ENCODE measurements at regions not wholly inside any gene's neighbourhood (a gene's known extent, or its start where the extent isn't known, plus 50 kb on each side); places are given as distances from the start of the nearest gene placed in this dataset.

DNA sequence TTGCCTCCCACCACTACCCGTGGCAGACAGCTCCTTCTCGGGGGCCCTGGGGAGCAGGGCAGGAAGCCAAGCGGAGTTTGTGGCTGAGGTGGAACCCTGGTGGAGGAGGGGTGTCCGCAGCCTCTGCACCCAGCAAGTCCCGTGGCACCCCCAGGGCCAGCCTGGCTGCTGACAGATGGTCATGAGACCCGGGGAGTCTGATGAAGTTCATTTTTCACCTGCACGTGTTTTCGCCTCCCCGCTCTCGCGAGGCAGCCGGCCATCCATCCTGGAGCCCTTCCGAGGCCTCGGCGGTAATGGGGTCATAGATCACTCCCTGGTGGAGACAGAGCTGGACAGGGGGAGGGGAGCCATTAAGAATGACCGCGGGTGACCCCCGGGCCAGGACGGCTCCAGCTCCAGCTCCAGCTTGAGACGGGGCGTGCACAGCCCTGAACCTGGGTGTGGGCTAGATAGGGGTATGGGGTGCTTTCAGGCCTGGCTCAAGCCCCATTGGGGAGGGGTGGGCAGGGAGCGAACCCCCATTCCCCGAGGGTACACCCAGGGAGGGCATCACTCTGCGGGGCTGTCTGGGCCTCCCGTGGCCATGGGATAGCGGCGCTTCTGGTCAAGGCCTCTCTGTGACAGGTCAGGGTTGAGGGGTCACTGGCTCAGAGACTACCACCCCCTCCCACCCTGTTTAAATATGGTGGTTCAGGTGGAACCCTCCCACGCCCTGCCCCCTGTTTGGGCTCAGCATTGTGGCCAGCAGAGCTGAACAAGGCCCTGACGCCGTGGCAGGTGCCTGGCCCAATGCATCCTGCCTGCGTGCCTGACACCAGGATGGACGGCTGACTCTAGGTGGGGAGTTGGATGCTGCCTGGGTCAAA lies 227.4 kb upstream of the GSE1 start:
- H3K18ac ChIP-seq (ENCODE audit: low read length): no peak overlapping the region
- peaks cover 7% of the 10 kb centered on the region for H3K9me3 ChIP-seq (ENCODE audit: insufficient read depth, low read depth, low read length)
- H3K9ac ChIP-seq (ENCODE audit: low read length): no peak overlapping the region
- H2AK5ac ChIP-seq (ENCODE audit: low read length): no peak overlapping the region
- no CpG with 5 or more reads among the region's 32 CpGs for WGBS (ENCODE audit: extremely low coverage, insufficient coverage, insufficient read length)
- H3K14ac ChIP-seq (ENCODE audit: low read length): no peak overlapping the region
- H4K8ac ChIP-seq (ENCODE audit: low read depth, low read length): no peak overlapping the region
- peaks cover 28 to 31% of the 10 kb centered on the region in 2 experiments for H3K4me1 ChIP-seq (ENCODE audit: control insufficient read depth in 1 of 2, insufficient read depth in 2 of 2, low read length in 2 of 2)
- no peak overlapping the region for H3K4ac ChIP-seq (ENCODE audit: low read depth, low read length)
- H3K27ac ChIP-seq (ENCODE audit: low read depth, low read length): no peak overlapping the region
- no peak overlapping the region for H2BK120ac ChIP-seq (ENCODE audit: insufficient read depth, low read length, poor library complexity)
- no peak for DNase-seq
- no peak overlapping the region for H4K12ac ChIP-seq (ENCODE audit: low read depth, low read length)
- no peaks in the 10 kb centered on the region for H3K36me3 ChIP-seq (ENCODE audit: control insufficient read depth in 1 of 2, insufficient read depth in 2 of 2, low read length in 2 of 2)
- no peak overlapping the region for H3K23ac ChIP-seq (ENCODE audit: low read length)
- H2BK12ac ChIP-seq (ENCODE audit: low read length): no peak overlapping the region
- no peak overlapping the region for H2AFZ ChIP-seq (ENCODE audit: insufficient read depth, low read length, poor library complexity)
- peaks cover 13% of the 10 kb centered on the region for H3K79me1 ChIP-seq (ENCODE audit: low read length)
- no peak overlapping the region for H2BK5ac ChIP-seq (ENCODE audit: low read depth, low read length, poor library complexity)
- no peak overlapping the region for H3K4me2 ChIP-seq (ENCODE audit: low read length)
- H4K91ac ChIP-seq (ENCODE audit: low read depth, low read length): no peak overlapping the region
- peaks cover 2% of the 10 kb centered on the region for H3K79me2 ChIP-seq (ENCODE audit: control insufficient read depth, insufficient read depth, low read length, poor library complexity)
- no peaks in the 10 kb centered on the region for H3K27me3 ChIP-seq (ENCODE audit: insufficient read depth, low read length)
- H3K4me3 ChIP-seq (ENCODE audit: low read depth, low read length): no peak overlapping the region

DNA sequence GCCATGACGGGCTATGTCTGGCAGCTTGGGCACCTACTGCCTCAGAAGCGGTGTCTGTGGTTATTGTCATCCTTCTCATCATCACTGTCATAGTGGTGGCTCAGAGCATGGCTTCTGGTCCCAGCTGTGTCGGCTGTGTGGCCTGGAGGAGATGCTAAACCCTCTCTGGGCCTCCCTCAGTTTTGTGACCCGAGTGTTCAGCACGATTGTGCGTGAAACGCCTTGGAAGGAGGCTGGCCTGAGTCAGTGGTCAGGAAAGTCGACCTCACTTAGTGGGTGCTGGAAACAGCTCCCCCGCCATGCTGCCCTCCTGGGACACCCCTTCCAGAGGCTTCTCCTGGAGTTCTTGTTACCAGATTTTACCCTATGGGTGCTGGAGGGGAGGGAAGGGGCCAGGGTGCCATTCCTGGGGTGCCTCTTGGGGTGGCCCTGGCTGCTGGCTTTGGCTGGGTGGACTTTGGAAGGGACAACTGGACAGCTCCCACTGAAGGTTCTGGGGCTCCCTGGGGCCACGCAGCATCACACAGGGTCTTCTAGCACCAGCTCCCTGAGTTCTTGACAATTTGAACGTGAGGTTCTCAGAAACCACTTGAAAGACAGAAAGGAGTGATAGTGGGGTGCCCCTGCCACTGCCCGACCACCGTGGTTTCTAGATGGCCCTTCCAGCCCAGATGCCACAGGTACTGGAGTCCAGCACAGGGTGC lies 226.5 kb upstream of the GSE1 start:
- Histone ChIP-seq H3K23ac (ENCODE audit: low read length) (no peak overlapping the region), H3K4me2 (ENCODE audit: low read length) (no peak overlapping the region), H2AK5ac (ENCODE audit: low read length) (no peak overlapping the region), H3K79me2 (ENCODE audit: control insufficient read depth, insufficient read depth, low read length, poor library complexity) (peaks cover 2% of the 10 kb centered on the region), H3K4ac (ENCODE audit: low read depth, low read length) (no peak overlapping the region), H2AFZ (ENCODE audit: insufficient read depth, low read length, poor library complexity) (no peak overlapping the region), H3K27me3 (ENCODE audit: insufficient read depth, low read length) (no peaks in the 10 kb centered on the region), H3K36me3 (ENCODE audit: control insufficient read depth in 1 of 2, insufficient read depth in 2 of 2, low read length in 2 of 2) (no peaks in the 10 kb centered on the region), H2BK120ac (ENCODE audit: insufficient read depth, low read length, poor library complexity) (no peak overlapping the region), H3K9ac (ENCODE audit: low read length) (no peak overlapping the region), H4K8ac (ENCODE audit: low read depth, low read length) (no peak overlapping the region), H4K91ac (ENCODE audit: low read depth, low read length) (no peak overlapping the region), H2BK5ac (ENCODE audit: low read depth, low read length, poor library complexity) (no peak overlapping the region), H2BK12ac (ENCODE audit: low read length) (no peak overlapping the region), H3K4me3 (ENCODE audit: low read depth, low read length) (no peak overlapping the region), H3K4me1 (ENCODE audit: control insufficient read depth in 1 of 2, insufficient read depth in 2 of 2, low read length in 2 of 2) (peaks cover 26 to 27% of the 10 kb centered on the region in 2 experiments), H4K12ac (ENCODE audit: low read depth, low read length) (no peak overlapping the region), H3K79me1 (ENCODE audit: low read length) (peaks cover 13% of the 10 kb centered on the region), H3K9me3 (ENCODE audit: insufficient read depth, low read depth, low read length) (peaks cover 9% of the 10 kb centered on the region), H3K27ac (ENCODE audit: low read depth, low read length) (no peak overlapping the region), H3K18ac (ENCODE audit: low read length) (no peak overlapping the region), H3K14ac (ENCODE audit: low read length) (no peak overlapping the region)
- no CpG with 5 or more reads among the region's 13 CpGs for WGBS (ENCODE audit: extremely low coverage, insufficient coverage, insufficient read length)
- no peak for DNase-seq

DNA sequence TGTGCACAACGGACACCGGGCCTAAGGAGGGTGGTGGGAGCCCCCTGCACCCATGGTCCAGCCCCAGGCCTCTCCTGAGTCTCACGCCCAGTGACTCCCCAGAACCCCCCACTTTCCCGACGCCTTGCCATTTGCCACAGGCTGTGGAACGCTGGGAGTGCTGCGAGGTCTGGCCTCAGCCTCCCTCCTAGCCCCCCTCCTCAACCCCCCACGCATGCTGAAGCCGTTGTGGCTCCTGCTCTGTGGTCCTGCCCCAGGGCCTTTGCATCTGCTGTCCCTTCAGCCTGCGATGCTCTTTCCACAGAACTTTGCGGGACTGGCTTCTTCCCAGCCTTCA lies 226.0 kb upstream of the GSE1 start:
- H3K4me1 ChIP-seq (ENCODE audit: control insufficient read depth in 1 of 2, insufficient read depth in 2 of 2, low read length in 2 of 2): peaks cover 20 to 22% of the 10 kb centered on the region in 2 experiments
- no peak overlapping the region for H3K27ac ChIP-seq (ENCODE audit: low read depth, low read length)
- H2BK12ac ChIP-seq (ENCODE audit: low read length): no peak overlapping the region
- H3K23ac ChIP-seq (ENCODE audit: low read length): no peak overlapping the region
- no peak overlapping the region for H3K4me3 ChIP-seq (ENCODE audit: low read depth, low read length)
- no peak overlapping the region for H2BK120ac ChIP-seq (ENCODE audit: insufficient read depth, low read length, poor library complexity)
- H3K27me3 ChIP-seq (ENCODE audit: insufficient read depth, low read length): no peaks in the 10 kb centered on the region
- DNase-seq: no peak
- no peak overlapping the region for H3K18ac ChIP-seq (ENCODE audit: low read length)
- H4K8ac ChIP-seq (ENCODE audit: low read depth, low read length): no peak overlapping the region
- peaks cover 2% of the 10 kb centered on the region for H3K79me2 ChIP-seq (ENCODE audit: control insufficient read depth, insufficient read depth, low read length, poor library complexity)
- H4K91ac ChIP-seq (ENCODE audit: low read depth, low read length): no peak overlapping the region
- H2AFZ ChIP-seq (ENCODE audit: insufficient read depth, low read length, poor library complexity): no peak overlapping the region
- no peaks in the 10 kb centered on the region for H3K36me3 ChIP-seq (ENCODE audit: control insufficient read depth in 1 of 2, insufficient read depth in 2 of 2, low read length in 2 of 2)
- H3K9me3 ChIP-seq (ENCODE audit: insufficient read depth, low read depth, low read length): peaks cover 9% of the 10 kb centered on the region
- H2BK5ac ChIP-seq (ENCODE audit: low read depth, low read length, poor library complexity): no peak overlapping the region
- H4K12ac ChIP-seq (ENCODE audit: low read depth, low read length): no peak overlapping the region
- no peak overlapping the region for H3K4me2 ChIP-seq (ENCODE audit: low read length)
- WGBS (ENCODE audit: extremely low coverage, insufficient coverage, insufficient read length): no CpG with 5 or more reads among the region's 11 CpGs
- H3K79me1 ChIP-seq (ENCODE audit: low read length): peaks cover 10% of the 10 kb centered on the region
- no peak overlapping the region for H2AK5ac ChIP-seq (ENCODE audit: low read length)
- H3K9ac ChIP-seq (ENCODE audit: low read length): no peak overlapping the region
- no peak overlapping the region for H3K14ac ChIP-seq (ENCODE audit: low read length)
- H3K4ac ChIP-seq (ENCODE audit: low read depth, low read length): no peak overlapping the region

DNA sequence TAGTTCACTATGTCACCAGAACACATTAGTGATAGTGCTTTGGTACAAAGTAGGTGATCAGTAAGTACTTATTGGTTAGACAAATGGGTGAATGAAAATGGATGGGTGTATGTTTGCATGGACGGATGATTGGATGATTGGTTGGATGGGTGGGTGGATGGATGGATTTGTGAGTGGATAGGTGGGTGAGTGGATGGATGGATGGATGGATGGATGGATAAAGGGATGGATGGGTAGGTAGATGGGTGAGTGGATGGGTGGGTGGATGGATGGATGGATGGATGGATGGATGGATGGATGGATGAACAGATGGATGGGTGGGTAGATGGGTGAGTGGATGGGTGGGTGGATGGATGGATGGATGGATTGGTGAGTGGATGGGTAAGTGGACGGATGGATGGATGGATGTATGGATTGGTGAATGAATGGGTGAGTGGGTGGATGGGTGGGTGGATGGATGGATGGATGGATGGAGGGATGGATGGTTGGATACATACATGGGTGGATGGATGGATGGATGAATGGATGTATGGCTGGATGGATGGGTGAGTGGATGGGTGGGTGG lies 225.3 kb upstream of the GSE1 start:
- Histone ChIP-seq H3K4me3 (ENCODE audit: low read depth, low read length) (no peak overlapping the region), H2AFZ (ENCODE audit: insufficient read depth, low read length, poor library complexity) (no peak overlapping the region), H2BK5ac (ENCODE audit: low read depth, low read length, poor library complexity) (no peak overlapping the region), H3K14ac (ENCODE audit: low read length) (no peak overlapping the region), H3K9me3 (ENCODE audit: insufficient read depth, low read depth, low read length) (peaks cover 6% of the 10 kb centered on the region), H3K4me2 (ENCODE audit: low read length) (no peak overlapping the region), H3K79me2 (ENCODE audit: control insufficient read depth, insufficient read depth, low read length, poor library complexity) (peaks cover 2% of the 10 kb centered on the region), H3K4ac (ENCODE audit: low read depth, low read length) (no peak overlapping the region), H4K12ac (ENCODE audit: low read depth, low read length) (no peak overlapping the region), H3K18ac (ENCODE audit: low read length) (no peak overlapping the region), H4K91ac (ENCODE audit: low read depth, low read length) (no peak overlapping the region), H2BK12ac (ENCODE audit: low read length) (no peak overlapping the region), H3K36me3 (ENCODE audit: control insufficient read depth in 1 of 2, insufficient read depth in 2 of 2, low read length in 2 of 2) (no peaks in the 10 kb centered on the region), H3K4me1 (ENCODE audit: control insufficient read depth in 1 of 2, insufficient read depth in 2 of 2, low read length in 2 of 2) (peaks cover 14 to 15% of the 10 kb centered on the region in 2 experiments), H3K27ac (ENCODE audit: low read depth, low read length) (no peak overlapping the region), H3K23ac (ENCODE audit: low read length) (no peak overlapping the region), H3K27me3 (ENCODE audit: insufficient read depth, low read length) (no peaks in the 10 kb centered on the region), H2AK5ac (ENCODE audit: low read length) (no peak overlapping the region), H3K79me1 (ENCODE audit: low read length) (peaks cover 8% of the 10 kb centered on the region), H3K9ac (ENCODE audit: low read length) (no peak overlapping the region), H4K8ac (ENCODE audit: low read depth, low read length) (no peak overlapping the region), H2BK120ac (ENCODE audit: insufficient read depth, low read length, poor library complexity) (no peak overlapping the region)
- WGBS (ENCODE audit: extremely low coverage, insufficient coverage, insufficient read length): 98% methylated on average over 2 of the region's 2 CpGs
- DNase-seq: no peak

All from trophoblast cell (in vitro differentiated cells and primary cell).